ENCODE measurements at regions not wholly inside any gene's neighbourhood (a gene's known extent, or its start where the extent isn't known, plus 50 kb on each side); places are given as distances from the start of the nearest gene placed in this dataset.

DNA sequence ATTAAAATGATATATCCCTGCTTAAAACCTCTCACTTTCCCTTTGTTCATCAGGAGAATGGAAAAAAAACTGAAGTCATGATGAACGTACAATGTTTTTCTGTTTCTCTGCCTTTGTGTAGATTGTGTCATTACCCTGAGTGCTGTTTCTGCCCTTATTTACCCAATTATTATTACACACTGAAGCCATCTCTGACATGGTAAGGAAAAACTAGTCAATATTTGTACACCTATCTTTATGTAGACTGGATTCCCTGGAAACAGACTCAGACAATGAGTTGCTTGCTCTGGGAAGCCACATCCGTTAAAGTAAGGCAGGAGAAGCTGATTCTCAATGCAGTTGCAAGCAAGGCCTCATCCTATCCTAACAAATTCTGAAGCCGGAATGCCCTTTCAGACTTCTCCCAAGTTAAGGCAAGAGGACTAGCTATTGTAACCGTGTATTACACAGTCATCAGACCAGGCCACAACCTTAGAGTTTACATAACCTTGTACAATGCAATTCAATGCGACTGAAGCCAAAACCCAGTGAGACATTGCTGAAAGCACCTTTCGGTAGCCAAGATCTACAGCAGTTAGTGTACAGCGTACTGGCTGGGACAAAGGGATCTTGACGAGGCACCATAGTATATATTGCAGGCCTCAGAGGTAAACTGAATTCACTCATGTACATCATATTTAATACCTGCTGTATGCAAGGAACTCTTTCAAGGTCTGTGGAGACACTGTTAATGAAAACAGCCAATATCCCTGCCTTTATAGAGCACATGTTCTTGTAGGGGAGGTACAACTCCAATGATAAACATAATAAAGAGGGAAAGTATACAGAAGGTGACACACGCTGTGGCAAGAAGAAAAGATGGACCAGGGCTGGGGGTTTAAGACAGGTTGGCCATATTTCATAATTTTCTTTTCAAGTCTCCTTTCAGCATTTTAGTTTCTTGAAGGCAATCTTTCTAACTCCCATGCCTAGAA, 1040.8 kb upstream of the SEMA6D start:
- no peak for DNase-seq

DNA sequence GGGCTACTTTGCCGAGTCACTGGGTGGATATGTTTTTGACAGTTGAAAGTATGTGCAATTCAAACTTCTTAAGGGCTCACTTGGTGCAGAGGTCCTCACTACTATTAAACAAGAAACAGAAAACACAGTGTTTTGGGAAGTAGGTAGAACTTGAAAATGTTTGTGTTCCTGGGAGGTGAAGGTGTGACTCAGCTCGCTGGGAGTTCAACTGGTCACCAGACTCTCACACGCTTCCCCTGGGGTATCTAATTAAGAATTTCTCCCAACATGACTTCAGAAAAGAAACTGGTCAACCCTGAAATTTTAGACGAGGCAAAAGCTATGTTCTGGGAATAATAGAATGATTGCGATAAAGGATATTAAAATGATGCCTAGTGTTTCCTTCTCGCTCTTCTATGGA, 1039.8 kb upstream of the SEMA6D start:
- no peak for DNase-seq

DNA sequence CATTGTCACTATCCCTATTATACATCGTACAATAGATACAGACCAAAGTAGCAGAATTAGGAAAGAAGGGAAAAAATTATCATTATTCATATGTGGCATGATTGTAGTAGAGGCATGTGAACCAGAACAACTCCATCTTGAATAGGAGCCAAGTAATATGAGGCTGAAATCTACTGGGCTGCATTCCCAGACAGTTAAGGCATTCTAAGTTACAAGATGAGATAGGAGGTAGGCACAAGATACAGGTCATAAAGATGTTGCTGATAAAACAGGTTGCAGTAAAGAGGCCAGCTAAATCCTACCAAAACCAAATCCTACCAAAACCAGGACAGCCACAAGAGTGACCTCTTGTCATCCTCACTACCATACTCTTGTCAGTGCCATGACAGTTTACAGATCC, 1035.4 kb upstream of the SEMA6D start:
- DNase-seq = no peak

DNA sequence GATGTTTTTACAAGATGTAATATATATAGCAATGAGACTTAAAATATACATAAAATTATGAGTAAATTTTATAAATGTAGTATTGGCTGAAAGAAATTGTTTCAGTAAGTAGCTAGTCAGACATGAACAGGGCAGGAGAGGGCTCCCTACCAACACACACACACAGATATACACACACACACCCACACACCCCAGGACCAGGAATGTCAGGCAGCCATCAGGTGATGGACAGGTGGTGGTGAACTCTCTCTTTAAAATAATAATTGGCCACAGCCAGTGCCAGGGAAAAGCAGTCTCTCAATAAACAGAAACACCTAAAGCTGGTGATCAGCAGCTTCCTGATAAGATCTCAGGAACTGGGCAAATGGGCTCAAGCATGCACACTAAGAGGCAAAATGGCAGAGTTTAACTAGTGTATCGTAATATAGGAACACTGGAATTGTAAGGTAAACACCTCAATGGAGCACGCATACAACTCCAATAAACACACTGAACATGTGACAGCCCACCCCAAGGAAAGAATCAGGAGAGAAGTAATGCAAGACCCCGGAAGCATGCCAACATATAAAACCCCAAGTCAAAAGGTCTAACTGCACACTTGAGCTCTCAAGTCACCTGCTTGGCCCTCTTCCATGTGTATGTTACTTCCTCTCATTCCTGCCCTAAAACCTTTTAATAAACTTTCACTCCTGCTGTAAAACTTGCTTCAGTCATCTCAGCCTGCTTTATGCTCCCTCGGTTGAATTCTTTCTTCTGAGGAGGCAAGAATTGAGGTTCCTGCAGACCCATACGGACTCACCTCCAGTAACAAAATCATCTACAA, 1034.1 kb upstream of the SEMA6D start:
- no peak for DNase-seq

DNA sequence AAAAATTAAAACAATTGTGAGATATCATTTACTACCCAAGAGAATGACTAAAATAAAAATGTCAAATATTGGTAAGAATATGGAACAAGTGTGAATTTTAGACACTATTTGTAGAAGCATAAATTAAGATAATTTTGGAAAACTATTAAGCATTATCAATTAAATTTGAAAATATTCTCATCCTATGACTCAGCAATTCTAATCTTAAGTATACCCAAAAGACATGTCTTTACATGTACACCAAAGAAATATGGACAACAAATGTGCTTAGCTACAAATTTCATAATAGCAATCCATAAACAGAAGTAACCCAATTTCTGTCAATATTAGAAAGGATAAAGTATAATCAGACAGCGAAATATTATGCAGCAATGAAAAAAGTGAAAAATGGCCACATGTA, 1032.2 kb upstream of the SEMA6D start:
- no peak for DNase-seq

DNA sequence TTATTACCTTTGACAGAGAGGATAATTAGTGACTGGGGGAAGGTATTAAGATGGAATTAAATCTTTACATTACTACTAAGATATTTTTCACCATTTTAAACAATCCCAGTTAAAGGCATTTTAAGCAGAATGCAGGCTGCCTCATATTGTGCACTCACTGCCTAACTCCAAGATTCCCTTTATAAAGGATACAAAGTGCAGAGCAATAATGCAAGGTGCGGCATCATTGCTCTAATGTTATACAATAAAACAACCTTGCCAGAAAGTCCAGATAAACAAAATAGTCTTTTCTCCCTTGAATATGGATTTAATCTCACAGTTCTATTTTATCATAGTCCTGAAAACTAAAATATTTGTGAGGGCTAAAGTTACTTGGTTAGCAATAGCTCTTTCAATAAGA, 1031.6 kb upstream of the SEMA6D start:
- no peak for DNase-seq

DNA sequence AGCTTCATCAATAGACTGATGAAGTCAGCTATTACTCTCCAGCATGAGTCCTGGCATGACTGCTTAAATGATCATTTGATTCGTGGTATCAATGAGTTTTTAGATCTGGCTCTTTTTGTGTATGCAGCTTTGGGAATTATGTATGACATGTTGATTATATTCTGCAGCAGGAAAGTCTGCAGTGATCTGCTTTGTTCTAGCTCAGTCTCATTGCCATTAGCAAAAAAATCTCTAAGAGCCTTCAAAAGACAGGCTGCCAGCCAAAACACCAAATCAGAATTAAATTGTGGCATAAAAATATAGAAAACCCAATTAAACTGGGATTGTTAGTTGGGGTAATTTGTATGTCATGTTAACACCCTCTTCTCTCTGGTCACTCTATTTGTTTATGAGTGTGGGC, 1021.0 kb upstream of the SEMA6D start:
- no peak for DNase-seq

DNA sequence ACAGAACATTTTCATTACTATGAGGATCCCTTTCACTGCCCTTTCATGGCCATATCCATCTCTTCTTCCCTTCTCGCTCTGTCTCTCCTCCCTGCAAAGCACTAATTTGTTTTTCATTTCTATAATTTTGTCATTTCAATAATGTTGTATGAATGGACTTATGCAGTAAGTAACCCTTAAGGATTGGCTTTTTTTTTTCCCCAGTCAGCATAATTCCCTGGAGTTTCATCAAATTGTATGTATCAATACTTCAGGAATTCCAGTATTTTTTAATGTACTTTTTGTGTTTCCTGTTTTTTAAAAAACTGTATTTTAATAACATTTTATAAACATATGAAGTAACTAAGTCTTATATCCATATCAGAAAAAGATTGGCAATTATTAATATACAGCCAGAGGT, 1016.0 kb upstream of the SEMA6D start:
- no peak for DNase-seq

DNA sequence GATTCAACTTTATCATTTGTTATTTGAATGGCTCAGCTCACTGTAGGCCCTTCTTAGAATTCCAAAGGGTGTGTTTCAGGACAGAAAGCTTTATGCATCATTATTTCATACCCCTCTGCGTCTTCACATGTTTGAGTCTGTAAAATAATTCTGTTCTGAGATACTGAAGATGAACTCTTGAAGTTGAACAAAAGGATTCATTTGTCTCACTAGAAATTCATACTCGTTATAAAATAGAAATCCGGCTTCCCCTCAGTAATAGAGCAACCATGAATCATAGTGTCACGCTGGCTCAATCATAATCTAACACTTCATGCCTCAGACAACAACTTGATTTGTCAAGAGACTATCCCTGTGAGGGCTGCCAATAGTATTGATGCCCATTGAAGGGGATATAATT, 1015.4 kb upstream of the SEMA6D start:
- DNase-seq = no peak

DNA sequence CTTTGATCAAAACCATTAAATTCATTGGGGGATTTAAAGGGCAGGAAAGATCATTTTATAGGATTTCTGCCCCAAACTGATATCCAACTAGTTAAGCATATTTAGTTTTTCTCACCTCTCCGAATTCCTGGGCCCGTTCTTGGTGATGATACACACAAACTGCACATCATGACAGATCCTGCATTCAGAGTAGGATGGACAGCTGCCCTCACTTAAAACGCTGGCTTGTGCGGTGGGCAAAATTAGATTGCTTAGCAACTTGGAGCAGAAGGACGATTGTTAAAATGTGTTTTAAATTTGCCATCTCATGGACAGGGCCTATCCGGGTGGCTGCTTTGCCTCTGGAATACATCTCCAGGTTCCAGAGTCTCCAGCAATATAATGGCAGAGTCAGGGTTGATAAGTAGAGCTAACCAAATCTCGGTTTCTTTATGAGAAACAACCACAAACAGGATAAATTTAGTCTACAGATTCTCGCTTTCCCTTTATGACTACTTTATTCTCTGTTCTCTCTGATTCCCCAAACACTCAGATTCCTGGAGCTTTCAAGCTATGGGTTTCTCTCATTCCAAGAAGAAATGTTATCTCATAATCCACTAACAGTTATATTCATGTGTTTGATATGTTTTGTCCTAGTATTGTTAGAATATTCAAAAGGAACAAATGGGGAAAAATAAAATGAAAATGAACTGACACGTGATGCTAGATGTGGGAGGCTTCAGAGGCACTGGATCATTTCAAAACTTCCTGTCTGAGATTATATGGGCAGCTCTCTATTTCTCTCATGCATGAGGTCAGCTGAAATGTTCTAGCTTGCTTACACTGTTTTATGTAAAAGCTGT, 1014.1 kb upstream of the SEMA6D start:
- DNase-seq = no peak

DNA sequence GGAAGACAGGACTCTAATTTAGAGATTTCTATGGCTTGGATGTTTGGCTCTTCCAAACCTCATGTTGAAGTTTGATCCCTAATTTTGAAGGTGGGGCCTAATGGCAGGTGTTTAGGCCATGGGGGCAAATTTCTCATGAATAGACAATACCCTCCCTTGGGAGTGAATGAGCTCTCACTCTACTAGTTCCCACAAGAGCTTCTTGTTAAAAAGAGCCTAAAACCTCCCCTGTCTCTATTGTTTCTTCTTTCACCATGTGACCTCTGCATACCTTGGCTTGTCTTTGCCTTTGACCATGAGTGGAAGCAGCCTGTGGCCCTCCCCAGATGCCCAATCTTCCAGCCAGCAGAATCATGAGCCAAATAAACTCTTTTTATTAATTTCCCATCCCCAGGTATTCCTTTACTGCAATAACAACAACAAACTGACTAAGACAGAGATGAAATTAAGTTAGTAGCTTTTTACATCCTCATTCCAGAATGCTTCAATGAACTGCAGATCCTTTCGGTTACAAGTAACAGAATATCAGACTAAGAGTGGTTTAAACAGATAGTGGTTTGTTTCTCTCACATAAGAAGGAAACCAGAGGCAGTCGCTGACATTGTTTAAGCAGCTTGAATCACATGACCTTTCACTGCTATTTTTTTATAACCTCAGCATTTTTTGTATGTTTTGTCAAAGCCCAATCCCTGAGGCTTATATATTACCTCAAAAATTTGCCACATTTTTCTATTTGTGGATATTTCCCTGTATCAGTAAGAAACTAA, 1013.3 kb upstream of the SEMA6D start:
- DNase-seq = no peak

DNA sequence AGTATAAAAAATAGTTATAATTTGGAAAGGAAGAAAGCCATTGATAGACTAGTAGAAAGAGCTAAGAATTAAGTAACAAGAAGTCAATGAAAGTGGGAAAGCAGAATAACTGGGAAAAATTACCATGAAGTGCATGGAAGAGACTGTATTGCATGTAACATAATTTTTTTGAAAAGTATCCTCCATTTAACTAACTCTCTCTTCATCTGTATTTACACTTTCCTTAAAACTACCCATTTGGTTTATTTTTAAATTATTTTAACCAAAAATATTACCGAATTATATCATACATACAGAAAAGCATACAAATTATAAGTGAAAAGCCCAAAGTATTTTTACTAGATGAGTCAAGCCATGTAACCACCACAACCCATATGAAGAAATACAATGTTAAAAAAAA, 1009.9 kb upstream of the SEMA6D start:
- no peak for DNase-seq

DNA sequence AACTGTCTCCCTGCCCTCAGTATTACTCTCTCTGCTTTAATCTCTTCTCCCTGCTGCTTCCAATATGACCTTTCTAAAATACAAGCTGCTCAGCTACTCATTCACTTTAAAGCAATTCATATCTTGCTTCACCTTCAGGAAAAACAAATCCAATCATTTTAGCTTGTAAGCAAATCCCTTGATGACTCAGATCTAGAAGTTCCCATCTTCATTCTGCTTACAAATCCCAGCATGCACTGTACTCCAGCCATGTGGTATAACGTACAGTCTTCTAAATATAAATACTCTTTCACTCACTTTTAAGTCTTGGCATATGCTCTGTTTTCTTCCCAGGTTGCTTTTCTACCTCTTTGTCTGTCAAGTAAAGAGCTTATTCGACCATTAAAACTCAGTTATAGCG, 1009.1 kb upstream of the SEMA6D start:
- DNase-seq = no peak

DNA sequence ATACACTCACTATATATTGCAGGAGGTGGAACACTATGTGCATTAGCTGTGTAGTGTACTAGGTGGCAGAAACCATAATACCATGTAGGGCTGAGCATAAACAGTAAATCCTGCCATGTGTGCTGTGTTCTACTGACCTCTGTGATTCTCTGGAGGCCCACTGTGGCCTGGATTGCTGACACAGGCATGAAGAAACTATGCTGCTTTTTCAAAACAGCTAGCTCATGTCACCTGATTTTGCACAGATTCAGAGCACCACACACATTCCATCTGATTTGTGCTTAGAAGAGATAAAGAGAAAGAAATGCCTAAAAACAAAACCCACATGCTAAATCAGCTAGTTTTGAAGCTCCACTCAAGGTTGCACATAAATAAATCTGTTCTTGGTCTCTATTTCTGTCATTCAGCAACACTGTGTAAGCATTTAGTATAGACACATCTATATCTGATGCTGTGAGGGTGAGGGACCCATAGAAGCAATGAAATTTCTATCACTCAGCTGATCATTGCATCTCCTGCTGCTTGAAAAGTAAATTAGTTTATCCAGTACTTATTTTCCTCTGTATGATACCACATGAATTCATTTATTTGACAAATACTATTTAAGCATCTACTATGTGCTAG, 1007.7 kb upstream of the SEMA6D start:
- no peak for DNase-seq

DNA sequence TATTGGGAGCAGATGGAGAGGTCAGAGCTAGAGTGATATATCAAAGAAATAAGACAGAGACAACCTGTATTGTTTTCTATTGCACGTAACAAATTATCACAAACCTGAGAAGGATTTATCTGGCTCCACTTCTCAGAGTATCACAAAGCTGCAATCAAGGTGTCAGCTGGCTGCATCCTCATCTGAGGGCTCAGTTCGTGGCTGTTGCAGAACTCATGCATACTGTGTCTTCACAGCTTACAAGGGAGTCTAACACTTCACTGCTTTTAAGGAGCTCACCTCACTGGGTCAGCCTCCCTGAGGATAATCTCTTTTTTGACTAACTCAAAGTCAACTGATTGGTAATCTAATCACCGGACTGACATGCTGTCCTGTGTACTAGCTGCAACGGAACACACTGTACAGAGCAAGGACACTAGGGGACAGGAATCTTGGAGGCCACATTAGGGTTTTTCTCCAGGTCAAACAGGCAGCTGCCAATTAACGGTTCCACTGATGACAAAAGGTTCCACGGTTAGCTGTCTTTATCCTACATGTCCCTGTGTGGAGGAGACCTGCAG, 1006.8 kb upstream of the SEMA6D start:
- DNase-seq = no peak

DNA sequence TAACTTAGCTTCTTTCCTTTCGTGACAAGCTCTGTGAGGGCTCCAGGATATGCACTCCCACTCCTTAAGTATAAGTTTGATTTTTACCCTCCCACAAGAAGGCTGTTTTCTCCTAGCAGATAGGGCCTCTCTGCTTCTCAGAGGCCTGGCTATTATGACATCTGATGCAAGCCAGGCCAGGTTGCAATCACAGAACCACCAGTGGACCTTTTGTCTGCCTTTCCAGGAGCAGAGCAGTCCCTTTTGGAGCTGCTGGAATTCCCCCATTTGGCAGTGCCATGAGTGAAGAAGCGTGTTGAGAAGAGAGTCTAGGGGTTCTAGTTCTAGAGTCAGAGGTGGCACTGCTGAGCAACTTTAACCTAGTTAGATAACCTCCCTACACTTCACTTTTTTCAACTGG, 1004.3 kb upstream of the SEMA6D start:
- DNase-seq = no peak

DNA sequence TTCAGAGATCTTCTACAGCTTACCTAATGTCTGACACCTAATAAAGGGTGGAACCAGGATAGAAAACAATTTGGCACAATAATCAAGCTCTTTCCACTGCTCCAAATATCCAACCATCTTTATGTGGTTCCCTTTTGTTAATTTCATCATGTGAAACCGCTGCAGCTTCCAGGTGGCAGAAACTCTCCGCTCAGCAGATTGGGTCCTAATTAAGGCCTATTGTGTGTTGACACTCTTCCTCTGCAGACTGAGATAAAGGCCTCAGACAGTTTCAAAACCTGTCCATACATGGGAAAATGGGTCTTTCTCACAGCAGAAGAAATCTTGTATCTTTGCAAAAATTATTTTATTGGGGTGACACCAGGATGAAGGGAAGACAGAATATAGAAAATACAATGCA, 1002.4 kb upstream of the SEMA6D start:
- no peak for DNase-seq

DNA sequence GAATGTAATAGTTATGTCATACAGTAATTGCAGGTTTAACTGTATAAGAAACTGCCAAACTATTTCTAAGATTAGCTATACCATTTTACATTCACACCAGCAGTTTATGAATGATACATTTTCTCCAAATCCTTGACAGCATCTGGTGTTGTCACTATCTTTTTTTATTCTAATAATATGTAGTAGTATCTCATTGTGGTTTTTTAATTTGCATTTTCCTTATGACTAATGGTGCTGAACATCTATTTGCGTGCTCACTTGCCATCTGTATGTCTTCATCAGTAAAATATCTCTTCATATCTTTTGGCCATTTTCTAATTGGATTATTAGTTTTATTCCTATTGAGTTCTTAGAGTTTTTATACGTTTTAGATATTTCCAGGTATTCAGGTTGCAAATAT, 994.0 kb upstream of the SEMA6D start:
- DNase-seq = no peak

DNA sequence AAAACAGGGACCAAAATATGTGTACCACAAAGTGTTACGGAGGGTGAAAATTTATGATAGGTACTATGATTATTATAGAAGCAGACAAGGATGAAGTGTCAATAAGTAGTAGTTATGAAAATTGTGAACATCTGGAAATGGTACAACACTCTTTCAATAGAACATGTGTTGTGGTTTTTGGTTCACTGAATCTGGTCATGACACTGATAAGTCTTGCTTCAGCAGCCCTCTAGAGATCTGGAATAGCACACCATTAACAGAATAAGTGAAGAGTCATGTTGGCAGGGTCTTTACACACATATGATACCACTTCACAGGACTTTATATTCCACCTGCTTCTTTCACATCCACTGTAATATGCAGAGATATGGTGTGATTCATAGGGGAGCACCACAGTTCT, 985.2 kb upstream of the SEMA6D start:
- DNase-seq = no peak

DNA sequence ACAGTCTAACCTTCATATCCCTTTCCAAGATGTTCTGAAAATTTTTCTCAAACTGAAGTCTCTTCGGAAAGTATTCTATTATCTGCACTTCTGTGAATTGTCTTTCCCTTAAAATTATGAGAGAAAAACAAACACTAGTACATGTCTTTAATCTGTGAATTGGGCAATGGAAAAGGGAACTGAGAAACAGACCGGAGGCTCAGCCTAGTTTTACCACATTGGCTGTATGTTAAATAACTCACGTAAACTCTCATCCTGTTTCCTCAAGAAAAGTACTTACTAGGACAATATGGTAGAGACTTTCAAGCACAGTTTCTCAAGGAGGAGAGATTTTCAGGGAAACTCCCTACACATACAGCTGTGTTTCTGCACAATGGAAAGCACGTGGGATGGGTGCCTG, 982.2 kb upstream of the SEMA6D start:
- no peak for DNase-seq

DNA sequence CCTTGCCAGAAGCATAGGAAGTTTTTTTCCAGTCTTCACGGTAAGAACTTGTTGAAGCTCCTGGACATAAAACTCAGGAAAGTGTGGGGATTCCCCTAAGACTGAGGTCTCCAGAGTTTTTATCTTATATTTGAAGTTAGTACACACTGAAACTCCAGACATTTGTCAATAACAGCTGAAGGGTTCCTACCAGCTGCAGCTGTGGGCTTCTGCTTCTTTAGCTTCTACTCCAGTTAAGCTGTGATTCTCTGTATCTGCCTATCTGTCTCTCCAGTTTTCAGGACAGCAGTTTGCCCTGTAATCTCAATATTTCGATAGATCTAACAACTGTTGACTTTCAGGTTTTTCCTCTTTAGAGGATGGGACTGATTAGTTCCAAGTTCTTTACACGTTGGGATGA, 966.0 kb upstream of the SEMA6D start:
- DNase-seq = no peak

DNA sequence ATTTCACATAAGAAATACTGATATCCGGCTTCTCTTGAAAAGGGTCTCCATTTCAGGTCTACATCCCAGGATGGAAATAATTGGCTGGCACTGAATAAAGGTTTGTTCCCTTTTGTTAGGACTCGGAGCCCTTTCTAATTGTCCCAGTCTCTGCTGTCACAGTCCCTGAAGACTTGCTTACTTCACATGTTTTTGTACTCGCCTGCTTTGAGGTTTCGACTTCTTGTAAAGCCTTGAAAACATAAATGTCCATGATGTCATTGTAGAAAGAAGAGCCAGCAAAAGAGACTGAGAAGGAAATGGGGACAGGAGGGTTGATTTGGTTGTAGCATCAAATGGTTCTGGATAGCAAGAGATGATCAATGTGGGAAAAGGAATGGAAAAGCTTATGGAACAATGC, 963.4 kb upstream of the SEMA6D start:
- no peak for DNase-seq

All from right forelimb (tissue), 1 donor.